Neural crest cell (in vitro differentiated cells): ENCODE measurements at regions not wholly inside any gene's neighbourhood (a gene's known extent, or its start where the extent isn't known, plus 50 kb on each side); places are given as distances from the start of the nearest gene placed in this dataset.
A peak's percentile ranks its signal among the peaks of the same experiment; 100 is the strongest.
"Not testable (repeated sequence)": the region's sequence is repeated elsewhere in the genome, so short reads cannot be mapped to it uniquely, and the experiment has no call there.

Experiments
- DNase-seq: peaks from one replicate; pipeline ENCODE4 v3.0.0; 2021; ENCODE audit warnings: low read depth, mixed read lengths, low spot score
- H3K27ac Mint-ChIP-seq: one replicate; pipeline ENCODE4 v1.8.0; 2021; ENCODE audit warnings: mild to moderate bottlenecking, mixed read lengths; ENCODE audit not compliant: unreplicated experiment
- H3K27me3 Mint-ChIP-seq: 2 replicates; pipeline ENCODE4 v1.8.0; 2021; ENCODE audit warnings: low read depth, mild to moderate bottlenecking, mixed read lengths
- H3K36me3 Mint-ChIP-seq: 2 replicates; pipeline ENCODE4 v1.8.0; 2021; ENCODE audit warnings: low read depth, mild to moderate bottlenecking, mixed read lengths
- H3K4me1 Mint-ChIP-seq: 2 replicates; pipeline ENCODE4 v1.8.0; 2021; ENCODE audit warnings: mixed read lengths
- H3K4me3 Mint-ChIP-seq: one replicate; pipeline ENCODE4 v1.8.0; 2021; ENCODE audit warnings: mild to moderate bottlenecking, mixed read lengths
- H3K9me3 Mint-ChIP-seq: 2 replicates; pipeline ENCODE4 v1.8.0; 2021; ENCODE audit warnings: mixed read lengths
- CTCF ChIP-seq: fragments of 200-600 bp; sonication (generic); conservative IDR thresholded peaks from 2 replicates; pipeline ENCODE4 v1.5.0; 2021; ENCODE audit warnings: antibody characterized with exemption, mild to moderate bottlenecking

GRCh38 chr14:34160619-34161018 lies 209.7 kb upstream of the EGLN3 start:
- Mint-ChIP-seq H3K4me1 (no peaks in the 10 kb centered on the region), H3K4me3 (no peak overlapping the region), H3K9me3 (no peaks in the 10 kb centered on the region), H3K36me3 (no peaks in the 10 kb centered on the region), H3K27me3 (peaks cover 4% of the 10 kb centered on the region), H3K27ac (no peak overlapping the region)
- no peak for DNase-seq
- TF ChIP-seq CTCF = no peak

GRCh38 chr14:34157651-34158050 lies 206.8 kb upstream of the EGLN3 start:
- no peak overlapping the region for H3K4me3 Mint-ChIP-seq

GRCh38 chr14:34147461-34147860 lies 196.6 kb upstream of the EGLN3 start:
- no peak overlapping the region for H3K27ac Mint-ChIP-seq
- no peak for DNase-seq
- H3K4me1 Mint-ChIP-seq = no peaks in the 10 kb centered on the region
- H3K27me3 Mint-ChIP-seq = peaks cover 4% of the 10 kb centered on the region
- no peak overlapping the region for H3K4me3 Mint-ChIP-seq
- peaks cover 6% of the 10 kb centered on the region for H3K36me3 Mint-ChIP-seq
- TF ChIP-seq CTCF = no peak
- peaks cover 6% of the 10 kb centered on the region for H3K9me3 Mint-ChIP-seq

More at GRCh38 chr14:34157651-34158050, 206.8 kb upstream of the EGLN3 start:
- Mint-ChIP-seq H3K36me3 (no peaks in the 10 kb centered on the region), H3K9me3 (no peaks in the 10 kb centered on the region), H3K4me1 (no peaks in the 10 kb centered on the region), H3K27me3 (peaks cover 4% of the 10 kb centered on the region), H3K27ac (no peak overlapping the region)
- no peak for TF ChIP-seq CTCF
- no peak for DNase-seq

GRCh38 chr14:34140127-34140526 lies 189.3 kb upstream of the EGLN3 start:
- not testable (repeated sequence) for DNase-seq, H3K27me3 Mint-ChIP-seq, H3K36me3 Mint-ChIP-seq
- peak overlapping the region; percentile 48 for H3K27ac Mint-ChIP-seq
- H3K4me3 Mint-ChIP-seq = peak overlapping the region; percentile 46
- H3K4me1 Mint-ChIP-seq = peaks cover 19% of the 10 kb centered on the region
- peaks cover 12% of the 10 kb centered on the region for H3K9me3 Mint-ChIP-seq

- peak overlapping the region; percentile 48 for H3K27ac Mint-ChIP-seq
These were observed 188.6 kb upstream of the EGLN3 start for GRCh38 chr14:34139160-34140121.

GRCh38 chr14:34138175-34138574 lies 187.3 kb upstream of the EGLN3 start:
- no peak overlapping the region for H3K27ac Mint-ChIP-seq
- H3K27me3 Mint-ChIP-seq = no peaks in the 10 kb centered on the region
- H3K4me3 Mint-ChIP-seq = no peak overlapping the region
- H3K36me3 Mint-ChIP-seq = peaks cover 6% of the 10 kb centered on the region
- peaks cover 9% of the 10 kb centered on the region for H3K9me3 Mint-ChIP-seq
- TF ChIP-seq CTCF = no peak
- no peak for DNase-seq
- peaks cover 19% of the 10 kb centered on the region for H3K4me1 Mint-ChIP-seq

More at GRCh38 chr14:34139160-34140121, 188.6 kb upstream of the EGLN3 start:
- peak; percentile 30 for DNase-seq
- H3K4me1 Mint-ChIP-seq = peaks cover 19% of the 10 kb centered on the region
- not testable (repeated sequence) for H3K36me3 Mint-ChIP-seq, H3K27me3 Mint-ChIP-seq
- H3K4me3 Mint-ChIP-seq = peak overlapping the region; percentile 46
- peaks cover 12% of the 10 kb centered on the region for H3K9me3 Mint-ChIP-seq
